H9 (cell line): ENCODE measurements at regions not wholly inside any gene's neighbourhood (a gene's known extent, or its start where the extent isn't known, plus 50 kb on each side); places are given as distances from the start of the nearest gene placed in this dataset.

ENCODE experiments used
- DNase-seq: peaks from one replicate; pipeline ENCODE4 v3.0.0-alpha.2; 2017
- H2AFZ ChIP-seq: one replicate; pipeline ENCODE4 v1.6.1; 2013; ENCODE audit warnings: mild to moderate bottlenecking, low read length, control low read depth, moderate library complexity
- H2AK5ac ChIP-seq: 2 replicates; pipeline ENCODE4 v1.6.1; 2013; ENCODE audit warnings: low read length, control low read depth, mixed read lengths; ENCODE audit not compliant: insufficient read length
- H2BK120ac ChIP-seq: one replicate; pipeline ENCODE4 v1.6.1; 2013; ENCODE audit warnings: low read depth, mild to moderate bottlenecking, low read length, control low read depth, inconsistent platforms; ENCODE audit not compliant: poor library complexity, severe bottlenecking
- H2BK12ac ChIP-seq: 2 replicates; pipeline ENCODE4 v1.6.1; 2013; ENCODE audit warnings: low read length, control low read depth, mixed read lengths, low read depth; ENCODE audit not compliant: insufficient read length
- H2BK15ac ChIP-seq: 2 replicates; pipeline ENCODE4 v1.6.1; 2013; ENCODE audit warnings: low read depth, low read length, control low read depth
- H2BK20ac ChIP-seq: one replicate; pipeline ENCODE4 v1.6.1; 2013; ENCODE audit warnings: low read depth, mild to moderate bottlenecking, low read length, control low read depth, inconsistent platforms; ENCODE audit not compliant: poor library complexity, severe bottlenecking
- H2BK5ac ChIP-seq: 2 replicates; pipeline ENCODE4 v1.6.1; 2013; ENCODE audit warnings: low read length, control low read depth, mixed read lengths; ENCODE audit not compliant: insufficient read length
- H3K14ac ChIP-seq: 2 replicates; pipeline ENCODE4 v1.6.1; 2013; ENCODE audit warnings: low read length, control low read depth; ENCODE audit not compliant: insufficient read depth
- H3K18ac ChIP-seq: 2 replicates; pipeline ENCODE4 v1.6.1; 2013; ENCODE audit warnings: low read depth, mild to moderate bottlenecking, mixed read lengths, low read length, control low read depth; ENCODE audit not compliant: insufficient read length
- H3K23ac ChIP-seq: 2 replicates; pipeline ENCODE4 v1.6.1; 2013; ENCODE audit warnings: low read length, control low read depth, mixed read lengths, low read depth; ENCODE audit not compliant: insufficient read length
- H3K23me2 ChIP-seq: 2 replicates; pipeline ENCODE4 v1.6.1; 2013; ENCODE audit warnings: low read depth, mild to moderate bottlenecking, mixed read lengths, low read length, control low read depth; ENCODE audit not compliant: insufficient read length, poor library complexity, severe bottlenecking
- H3K27ac ChIP-seq: 2 replicates; pipeline ENCODE4 v1.5.1; 2013; ENCODE audit warnings: low read length, control low read depth, mixed read lengths, low read depth; ENCODE audit not compliant: insufficient read length
- H3K27me3 ChIP-seq: 2 replicates; pipeline ENCODE4 v1.6.1; 2013; ENCODE audit warnings: low read length, control low read depth, inconsistent platforms; ENCODE audit not compliant: insufficient read depth
- H3K4ac ChIP-seq: 2 replicates; pipeline ENCODE4 v1.6.1; 2013; ENCODE audit warnings: low read depth, mild to moderate bottlenecking, control low read depth, inconsistent platforms, low read length, moderate library complexity
- H3K4me1 ChIP-seq: 2 replicates; pipeline ENCODE4 v1.6.1; 2013; ENCODE audit warnings: low read length, control low read depth, inconsistent platforms; ENCODE audit not compliant: insufficient read depth
- H3K4me2 ChIP-seq: 2 replicates; pipeline ENCODE4 v1.6.1; 2013; ENCODE audit warnings: low read length, control low read depth, mixed read lengths; ENCODE audit not compliant: insufficient read length, insufficient read depth
- H3K56ac ChIP-seq: 2 replicates; pipeline ENCODE4 v1.6.1; 2013; ENCODE audit warnings: low read depth, mild to moderate bottlenecking, mixed read lengths, low read length, control low read depth; ENCODE audit not compliant: insufficient read length
- H3K79me1 ChIP-seq: 2 replicates; pipeline ENCODE4 v1.6.1; 2013; ENCODE audit warnings: low read depth, mild to moderate bottlenecking, moderate library complexity, low read length, control low read depth, inconsistent platforms; ENCODE audit not compliant: insufficient read depth, poor library complexity, severe bottlenecking
- H3K79me2 ChIP-seq: 2 replicates; pipeline ENCODE4 v1.6.1; 2013; ENCODE audit warnings: low read length, control low read depth, inconsistent platforms; ENCODE audit not compliant: insufficient read depth
- H3K9ac ChIP-seq: 2 replicates; pipeline ENCODE4 v1.6.1; 2013; ENCODE audit warnings: low read length, control low read depth, mixed read lengths; ENCODE audit not compliant: insufficient read length; ENCODE audit errors: extremely low read depth
- H3K9me3 ChIP-seq: one replicate; pipeline ENCODE4 v1.6.1; 2013; ENCODE audit warnings: low read depth, low read length, inconsistent platforms; ENCODE audit not compliant: control insufficient read depth
- H3T11ph ChIP-seq: one replicate; pipeline ENCODE4 v1.6.1; 2013; ENCODE audit warnings: mild to moderate bottlenecking, low read length, control low read depth, inconsistent platforms
- H4K20me1 ChIP-seq: one replicate; pipeline ENCODE4 v1.6.1; 2013; ENCODE audit not compliant: control insufficient read depth, insufficient read length, insufficient read depth
- H4K5ac ChIP-seq: 2 replicates; pipeline ENCODE4 v1.6.1; 2013; ENCODE audit warnings: low read depth, mild to moderate bottlenecking, mixed read lengths, low read length, control low read depth; ENCODE audit not compliant: insufficient read length
- H4K8ac ChIP-seq: replicated peaks from 2 replicates; pipeline ENCODE4 v1.6.1; 2013; ENCODE audit warnings: low read length, control low read depth, mixed read lengths, low read depth; ENCODE audit not compliant: insufficient read length
- H4K91ac ChIP-seq: 2 replicates; pipeline ENCODE4 v1.6.1; 2013; ENCODE audit warnings: low read depth, mild to moderate bottlenecking, moderate library complexity, mixed read lengths, low read length, control low read depth; ENCODE audit not compliant: insufficient read length
- H3K27ac Mint-ChIP-seq, 3 experiments: 2 replicates in 2 of 3; 3 replicates in 1 of 3; pipeline ENCODE4 v1.8.0; 2020 to 2021; ENCODE audit warnings: mixed read lengths in 3 of 3, mild to moderate bottlenecking in 1 of 3, moderate library complexity in 1 of 3
- H3K27me3 Mint-ChIP-seq: 2 replicates; pipeline ENCODE4 v1.8.0; 2021; ENCODE audit warnings: low read depth, mild to moderate bottlenecking, moderate library complexity, mixed read lengths
- H3K36me3 Mint-ChIP-seq, 3 experiments: 2 replicates in 2 of 3; 3 replicates in 1 of 3; pipeline ENCODE4 v1.8.0; 2020 to 2021; ENCODE audit warnings: low read depth in 3 of 3, mixed read lengths in 3 of 3; ENCODE audit not compliant: insufficient read depth in 1 of 3
- H3K4me1 Mint-ChIP-seq, 2 experiments: 2 replicates each; pipeline ENCODE4 v1.8.0; 2020; ENCODE audit warnings: mixed read lengths in 2 of 2
- H3K4me3 Mint-ChIP-seq, 2 experiments: 2 replicates in 1 of 2; 3 replicates in 1 of 2; pipeline ENCODE4 v1.8.0; 2020 to 2021; ENCODE audit warnings: mild to moderate bottlenecking in 2 of 2, mixed read lengths in 2 of 2, moderate library complexity in 1 of 2
- H3K9me3 Mint-ChIP-seq, 2 experiments: 2 replicates in 1 of 2; 3 replicates in 1 of 2; pipeline ENCODE4 v1.8.0; 2020; ENCODE audit warnings: mild to moderate bottlenecking in 2 of 2, mixed read lengths in 2 of 2, moderate library complexity in 1 of 2
- WGBS: extraction: QIAGEN DNeasy Blood & Tissue Kit; methylation state at CpG from one replicate; pipeline ENCODE4 v1.1.7; 2013; ENCODE audit warnings: missing lambda C conversion rate, low lambda C conversion rate, mixed read lengths; ENCODE audit not compliant: insufficient read length; ENCODE audit errors: extremely low coverage; 5-methylcytosine and 5-hydroxymethylcytosine counted together
- TF ChIP-seq, protein P1 (sequence below): fragments of 200-600 bp; sonication (generic); conservative IDR thresholded peaks from 3 replicates; pipeline ENCODE4 v1.8.0; 2021; ENCODE audit warnings: antibody characterized with exemption, mild to moderate bottlenecking

DNA sequence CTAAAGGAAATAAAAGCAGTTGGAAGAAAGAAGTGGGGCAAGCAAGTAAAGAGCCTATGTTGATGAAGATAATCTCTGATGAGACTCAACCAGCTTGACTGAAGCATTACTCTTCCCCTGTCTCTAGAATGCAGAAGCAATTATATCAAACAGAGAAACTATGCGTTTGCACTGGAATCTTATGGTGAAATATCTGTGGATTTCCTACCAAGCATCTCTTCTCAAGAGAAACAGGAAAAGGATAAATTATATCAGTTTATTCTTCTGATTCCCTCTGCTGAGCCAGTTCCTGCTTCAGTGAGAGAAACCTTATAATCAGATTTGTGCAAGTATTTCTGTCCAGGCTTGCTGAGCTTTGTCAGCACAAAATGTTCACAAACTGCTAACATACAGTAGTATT lies 316.7 kb upstream of the SLC7A11 start:
- H2BK15ac ChIP-seq: no peak overlapping the region

More for the DNA sequence above, 316.7 kb upstream of the SLC7A11 start:
- Histone ChIP-seq H4K20me1 (no peaks in the 10 kb centered on the region), H3K9ac (no peak overlapping the region), H2AK5ac (no peak overlapping the region), H4K8ac (no peak overlapping the region), H2AFZ (no peak overlapping the region), H3T11ph (no peak overlapping the region), H3K14ac (no peak overlapping the region), H3K79me2 (peaks cover 1% of the 10 kb centered on the region; the same call in 1 of the 2 replicates), H3K4me2 (no peak overlapping the region), H3K18ac (no peak overlapping the region), H3K4ac (no peak overlapping the region), H3K27ac (no peak overlapping the region), H3K23ac (no peak overlapping the region), H3K79me1 (no peaks in the 10 kb centered on the region), H2BK12ac (no peak overlapping the region), H3K9me3 (no peaks in the 10 kb centered on the region), H3K23me2 (no peaks in the 10 kb centered on the region), H3K4me1 (peaks cover 2% of the 10 kb centered on the region; the same call in 1 of the 2 replicates), H2BK120ac (no peak overlapping the region), H3K27me3 (no peaks in the 10 kb centered on the region), H4K91ac (no peak overlapping the region), H4K5ac (no peak overlapping the region), H2BK5ac (no peak overlapping the region), H3K56ac (no peak overlapping the region), H2BK20ac (no peak overlapping the region)
- Mint-ChIP-seq H3K4me3 (no peak overlapping the region), H3K4me1 (peaks cover 14 to 16% of the 10 kb centered on the region in 2 experiments), H3K9me3 (peaks cover 0 to 3% of the 10 kb centered on the region in 2 experiments; a peak in 2 of 5 replicates), H3K27me3 (no peaks in the 10 kb centered on the region), H3K27ac (no peak overlapping the region), H3K36me3 (peaks cover 0 to 4% (median 2%) of the 10 kb centered on the region in 3 experiments; a peak in 3 of 7 replicates)
- TF ChIP-seq, protein P1, sequence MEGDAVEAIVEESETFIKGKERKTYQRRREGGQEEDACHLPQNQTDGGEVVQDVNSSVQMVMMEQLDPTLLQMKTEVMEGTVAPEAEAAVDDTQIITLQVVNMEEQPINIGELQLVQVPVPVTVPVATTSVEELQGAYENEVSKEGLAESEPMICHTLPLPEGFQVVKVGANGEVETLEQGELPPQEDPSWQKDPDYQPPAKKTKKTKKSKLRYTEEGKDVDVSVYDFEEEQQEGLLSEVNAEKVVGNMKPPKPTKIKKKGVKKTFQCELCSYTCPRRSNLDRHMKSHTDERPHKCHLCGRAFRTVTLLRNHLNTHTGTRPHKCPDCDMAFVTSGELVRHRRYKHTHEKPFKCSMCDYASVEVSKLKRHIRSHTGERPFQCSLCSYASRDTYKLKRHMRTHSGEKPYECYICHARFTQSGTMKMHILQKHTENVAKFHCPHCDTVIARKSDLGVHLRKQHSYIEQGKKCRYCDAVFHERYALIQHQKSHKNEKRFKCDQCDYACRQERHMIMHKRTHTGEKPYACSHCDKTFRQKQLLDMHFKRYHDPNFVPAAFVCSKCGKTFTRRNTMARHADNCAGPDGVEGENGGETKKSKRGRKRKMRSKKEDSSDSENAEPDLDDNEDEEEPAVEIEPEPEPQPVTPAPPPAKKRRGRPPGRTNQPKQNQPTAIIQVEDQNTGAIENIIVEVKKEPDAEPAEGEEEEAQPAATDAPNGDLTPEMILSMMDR: no peak
- no CpG with 5 or more reads among the region's 1 CpG for WGBS
- DNase-seq: no peak
